H9 (cell line): ENCODE measurements at regions not wholly inside any gene's neighbourhood (a gene's known extent, or its start where the extent isn't known, plus 50 kb on each side); places are given as distances from the start of the nearest gene placed in this dataset.

Experiments used
- DNase-seq: peaks from one replicate; pipeline ENCODE4 v3.0.0-alpha.2; 2017
- H2AFZ ChIP-seq: one replicate; pipeline ENCODE4 v1.6.1; 2013; ENCODE audit warnings: mild to moderate bottlenecking, low read length, control low read depth, moderate library complexity
- H2AK5ac ChIP-seq: 2 replicates; pipeline ENCODE4 v1.6.1; 2013; ENCODE audit warnings: low read length, control low read depth, mixed read lengths; ENCODE audit not compliant: insufficient read length
- H2BK120ac ChIP-seq: one replicate; pipeline ENCODE4 v1.6.1; 2013; ENCODE audit warnings: low read depth, mild to moderate bottlenecking, low read length, control low read depth, inconsistent platforms; ENCODE audit not compliant: poor library complexity, severe bottlenecking
- H2BK12ac ChIP-seq: 2 replicates; pipeline ENCODE4 v1.6.1; 2013; ENCODE audit warnings: low read length, control low read depth, mixed read lengths, low read depth; ENCODE audit not compliant: insufficient read length
- H2BK15ac ChIP-seq: 2 replicates; pipeline ENCODE4 v1.6.1; 2013; ENCODE audit warnings: low read depth, low read length, control low read depth
- H2BK20ac ChIP-seq: one replicate; pipeline ENCODE4 v1.6.1; 2013; ENCODE audit warnings: low read depth, mild to moderate bottlenecking, low read length, control low read depth, inconsistent platforms; ENCODE audit not compliant: poor library complexity, severe bottlenecking
- H2BK5ac ChIP-seq: 2 replicates; pipeline ENCODE4 v1.6.1; 2013; ENCODE audit warnings: low read length, control low read depth, mixed read lengths; ENCODE audit not compliant: insufficient read length
- H3K14ac ChIP-seq: 2 replicates; pipeline ENCODE4 v1.6.1; 2013; ENCODE audit warnings: low read length, control low read depth; ENCODE audit not compliant: insufficient read depth
- H3K18ac ChIP-seq: 2 replicates; pipeline ENCODE4 v1.6.1; 2013; ENCODE audit warnings: low read depth, mild to moderate bottlenecking, mixed read lengths, low read length, control low read depth; ENCODE audit not compliant: insufficient read length
- H3K23ac ChIP-seq: 2 replicates; pipeline ENCODE4 v1.6.1; 2013; ENCODE audit warnings: low read length, control low read depth, mixed read lengths, low read depth; ENCODE audit not compliant: insufficient read length
- H3K23me2 ChIP-seq: 2 replicates; pipeline ENCODE4 v1.6.1; 2013; ENCODE audit warnings: low read depth, mild to moderate bottlenecking, mixed read lengths, low read length, control low read depth; ENCODE audit not compliant: insufficient read length, poor library complexity, severe bottlenecking
- H3K27ac ChIP-seq: 2 replicates; pipeline ENCODE4 v1.5.1; 2013; ENCODE audit warnings: low read length, control low read depth, mixed read lengths, low read depth; ENCODE audit not compliant: insufficient read length
- H3K27me3 ChIP-seq: 2 replicates; pipeline ENCODE4 v1.6.1; 2013; ENCODE audit warnings: low read length, control low read depth, inconsistent platforms; ENCODE audit not compliant: insufficient read depth
- H3K4ac ChIP-seq: 2 replicates; pipeline ENCODE4 v1.6.1; 2013; ENCODE audit warnings: low read depth, mild to moderate bottlenecking, control low read depth, inconsistent platforms, low read length, moderate library complexity
- H3K4me1 ChIP-seq: 2 replicates; pipeline ENCODE4 v1.6.1; 2013; ENCODE audit warnings: low read length, control low read depth, inconsistent platforms; ENCODE audit not compliant: insufficient read depth
- H3K4me2 ChIP-seq: 2 replicates; pipeline ENCODE4 v1.6.1; 2013; ENCODE audit warnings: low read length, control low read depth, mixed read lengths; ENCODE audit not compliant: insufficient read length, insufficient read depth
- H3K56ac ChIP-seq: 2 replicates; pipeline ENCODE4 v1.6.1; 2013; ENCODE audit warnings: low read depth, mild to moderate bottlenecking, mixed read lengths, low read length, control low read depth; ENCODE audit not compliant: insufficient read length
- H3K79me1 ChIP-seq: 2 replicates; pipeline ENCODE4 v1.6.1; 2013; ENCODE audit warnings: low read depth, mild to moderate bottlenecking, moderate library complexity, low read length, control low read depth, inconsistent platforms; ENCODE audit not compliant: insufficient read depth, poor library complexity, severe bottlenecking
- H3K79me2 ChIP-seq: 2 replicates; pipeline ENCODE4 v1.6.1; 2013; ENCODE audit warnings: low read length, control low read depth, inconsistent platforms; ENCODE audit not compliant: insufficient read depth
- H3K9ac ChIP-seq: 2 replicates; pipeline ENCODE4 v1.6.1; 2013; ENCODE audit warnings: low read length, control low read depth, mixed read lengths; ENCODE audit not compliant: insufficient read length; ENCODE audit errors: extremely low read depth
- H3K9me3 ChIP-seq: one replicate; pipeline ENCODE4 v1.6.1; 2013; ENCODE audit warnings: low read depth, low read length, inconsistent platforms; ENCODE audit not compliant: control insufficient read depth
- H3T11ph ChIP-seq: one replicate; pipeline ENCODE4 v1.6.1; 2013; ENCODE audit warnings: mild to moderate bottlenecking, low read length, control low read depth, inconsistent platforms
- H4K20me1 ChIP-seq: one replicate; pipeline ENCODE4 v1.6.1; 2013; ENCODE audit not compliant: control insufficient read depth, insufficient read length, insufficient read depth
- H4K5ac ChIP-seq: 2 replicates; pipeline ENCODE4 v1.6.1; 2013; ENCODE audit warnings: low read depth, mild to moderate bottlenecking, mixed read lengths, low read length, control low read depth; ENCODE audit not compliant: insufficient read length
- H4K8ac ChIP-seq: replicated peaks from 2 replicates; pipeline ENCODE4 v1.6.1; 2013; ENCODE audit warnings: low read length, control low read depth, mixed read lengths, low read depth; ENCODE audit not compliant: insufficient read length
- H4K91ac ChIP-seq: 2 replicates; pipeline ENCODE4 v1.6.1; 2013; ENCODE audit warnings: low read depth, mild to moderate bottlenecking, moderate library complexity, mixed read lengths, low read length, control low read depth; ENCODE audit not compliant: insufficient read length
- H3K27ac Mint-ChIP-seq, 3 experiments: 2 replicates in 2 of 3; 3 replicates in 1 of 3; pipeline ENCODE4 v1.8.0; 2020 to 2021; ENCODE audit warnings: mixed read lengths in 3 of 3, mild to moderate bottlenecking in 1 of 3, moderate library complexity in 1 of 3
- H3K27me3 Mint-ChIP-seq: 2 replicates; pipeline ENCODE4 v1.8.0; 2021; ENCODE audit warnings: low read depth, mild to moderate bottlenecking, moderate library complexity, mixed read lengths
- H3K36me3 Mint-ChIP-seq, 3 experiments: 2 replicates in 2 of 3; 3 replicates in 1 of 3; pipeline ENCODE4 v1.8.0; 2020 to 2021; ENCODE audit warnings: low read depth in 3 of 3, mixed read lengths in 3 of 3; ENCODE audit not compliant: insufficient read depth in 1 of 3
- H3K4me1 Mint-ChIP-seq, 2 experiments: 2 replicates each; pipeline ENCODE4 v1.8.0; 2020; ENCODE audit warnings: mixed read lengths in 2 of 2
- H3K4me3 Mint-ChIP-seq, 2 experiments: 2 replicates in 1 of 2; 3 replicates in 1 of 2; pipeline ENCODE4 v1.8.0; 2020 to 2021; ENCODE audit warnings: mild to moderate bottlenecking in 2 of 2, mixed read lengths in 2 of 2, moderate library complexity in 1 of 2
- H3K9me3 Mint-ChIP-seq, 2 experiments: 2 replicates in 1 of 2; 3 replicates in 1 of 2; pipeline ENCODE4 v1.8.0; 2020; ENCODE audit warnings: mild to moderate bottlenecking in 2 of 2, mixed read lengths in 2 of 2, moderate library complexity in 1 of 2
- WGBS: extraction: QIAGEN DNeasy Blood & Tissue Kit; methylation state at CpG from one replicate; pipeline ENCODE4 v1.1.7; 2013; ENCODE audit warnings: missing lambda C conversion rate, low lambda C conversion rate, mixed read lengths; ENCODE audit not compliant: insufficient read length; ENCODE audit errors: extremely low coverage; 5-methylcytosine and 5-hydroxymethylcytosine counted together
- TF ChIP-seq, protein P1 (sequence below): fragments of 200-600 bp; sonication (generic); conservative IDR thresholded peaks from 3 replicates; pipeline ENCODE4 v1.8.0; 2021; ENCODE audit warnings: antibody characterized with exemption, mild to moderate bottlenecking

GRCh38 chr7:1384113-1384415 lies 75.2 kb downstream of the MICALL2 start:
- Histone ChIP-seq H3K9ac (no peak overlapping the region), H3K79me1 (no peaks in the 10 kb centered on the region), H2BK20ac (no peak overlapping the region), H4K5ac (no peak overlapping the region), H2AK5ac (no peak overlapping the region), H3K23ac (no peak overlapping the region), H3K9me3 (no peaks in the 10 kb centered on the region), H2BK12ac (no peak overlapping the region), H4K91ac (no peak overlapping the region), H2BK5ac (no peak overlapping the region), H3K14ac (no peak overlapping the region), H3K4me1 (no peaks in the 10 kb centered on the region), H3K4me2 (no peak overlapping the region), H3K79me2 (no peaks in the 10 kb centered on the region), H3K23me2 (no peaks in the 10 kb centered on the region), H4K20me1 (no peaks in the 10 kb centered on the region), H4K8ac (no peak overlapping the region), H3K18ac (no peak overlapping the region), H2BK15ac (no peak overlapping the region), H2AFZ (no peak overlapping the region), H3T11ph (no peak overlapping the region), H3K56ac (no peak overlapping the region), H2BK120ac (no peak overlapping the region), H3K4ac (no peak overlapping the region), H3K27ac (no peak overlapping the region), H3K27me3 (no peaks in the 10 kb centered on the region)
- H3K27me3 Mint-ChIP-seq: peaks cover 24% of the 10 kb centered on the region
- H3K27ac Mint-ChIP-seq: no peak overlapping the region
- no peak overlapping the region for H3K4me3 Mint-ChIP-seq
- 0 out of 4 replicates have a peak, but pooled peaks cover 0 to 3% of the 10 kb centered on the region in 2 experiments for H3K4me1 Mint-ChIP-seq
- no peak for DNase-seq
- no CpG with 5 or more reads among the region's 21 CpGs for WGBS
- H3K36me3 Mint-ChIP-seq: no peaks in the 10 kb centered on the region
- TF ChIP-seq, protein P1, sequence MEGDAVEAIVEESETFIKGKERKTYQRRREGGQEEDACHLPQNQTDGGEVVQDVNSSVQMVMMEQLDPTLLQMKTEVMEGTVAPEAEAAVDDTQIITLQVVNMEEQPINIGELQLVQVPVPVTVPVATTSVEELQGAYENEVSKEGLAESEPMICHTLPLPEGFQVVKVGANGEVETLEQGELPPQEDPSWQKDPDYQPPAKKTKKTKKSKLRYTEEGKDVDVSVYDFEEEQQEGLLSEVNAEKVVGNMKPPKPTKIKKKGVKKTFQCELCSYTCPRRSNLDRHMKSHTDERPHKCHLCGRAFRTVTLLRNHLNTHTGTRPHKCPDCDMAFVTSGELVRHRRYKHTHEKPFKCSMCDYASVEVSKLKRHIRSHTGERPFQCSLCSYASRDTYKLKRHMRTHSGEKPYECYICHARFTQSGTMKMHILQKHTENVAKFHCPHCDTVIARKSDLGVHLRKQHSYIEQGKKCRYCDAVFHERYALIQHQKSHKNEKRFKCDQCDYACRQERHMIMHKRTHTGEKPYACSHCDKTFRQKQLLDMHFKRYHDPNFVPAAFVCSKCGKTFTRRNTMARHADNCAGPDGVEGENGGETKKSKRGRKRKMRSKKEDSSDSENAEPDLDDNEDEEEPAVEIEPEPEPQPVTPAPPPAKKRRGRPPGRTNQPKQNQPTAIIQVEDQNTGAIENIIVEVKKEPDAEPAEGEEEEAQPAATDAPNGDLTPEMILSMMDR: no peak
- H3K9me3 Mint-ChIP-seq: no peaks in the 10 kb centered on the region
